ENCODE measurements at regions not wholly inside any gene's neighbourhood (a gene's known extent, or its start where the extent isn't known, plus 50 kb on each side); places are given as distances from the start of the nearest gene placed in this dataset.
"Not testable (repeated sequence)": the region's sequence is repeated elsewhere in the genome, so short reads cannot be mapped to it uniquely, and the experiment has no call there.

- Mint-ChIP-seq H3K4me1 (no peaks in the 10 kb centered on the region), H3K36me3 (no peaks in the 10 kb centered on the region), H3K27ac (no peak overlapping the region), H3K27me3 (ENCODE audit: low read depth in 2 of 2) (peaks cover 0 to 6% of the 10 kb centered on the region in 2 donors), H3K9me3 (no peaks in the 10 kb centered on the region), H3K4me3 (no peak overlapping the region)
- H3K9me3 ChIP-seq (ENCODE audit: control insufficient read depth, insufficient read depth, low read length) = no peaks in the 10 kb centered on the region
- H3K4me1 ChIP-seq (ENCODE audit: control insufficient read depth, insufficient read depth, low read length) = no peaks in the 10 kb centered on the region
- WGBS (ENCODE audit: insufficient coverage) = 72% methylated on average over 5 of the region's 6 CpGs
- no peaks in the 10 kb centered on the region for H3K27me3 ChIP-seq (ENCODE audit: control insufficient read depth, insufficient read depth, low read length)
- H3K36me3 ChIP-seq (ENCODE audit: control insufficient read depth, insufficient read depth, low read length) = no peaks in the 10 kb centered on the region
- no peak overlapping the region for H3K4me3 ChIP-seq (ENCODE audit: low read length)
- ATAC-seq (no peak), DNase-seq (no peak)
- H3K27ac ChIP-seq (ENCODE audit: low read length) = no peak overlapping the region
- TF ChIP-seq, protein P1, sequence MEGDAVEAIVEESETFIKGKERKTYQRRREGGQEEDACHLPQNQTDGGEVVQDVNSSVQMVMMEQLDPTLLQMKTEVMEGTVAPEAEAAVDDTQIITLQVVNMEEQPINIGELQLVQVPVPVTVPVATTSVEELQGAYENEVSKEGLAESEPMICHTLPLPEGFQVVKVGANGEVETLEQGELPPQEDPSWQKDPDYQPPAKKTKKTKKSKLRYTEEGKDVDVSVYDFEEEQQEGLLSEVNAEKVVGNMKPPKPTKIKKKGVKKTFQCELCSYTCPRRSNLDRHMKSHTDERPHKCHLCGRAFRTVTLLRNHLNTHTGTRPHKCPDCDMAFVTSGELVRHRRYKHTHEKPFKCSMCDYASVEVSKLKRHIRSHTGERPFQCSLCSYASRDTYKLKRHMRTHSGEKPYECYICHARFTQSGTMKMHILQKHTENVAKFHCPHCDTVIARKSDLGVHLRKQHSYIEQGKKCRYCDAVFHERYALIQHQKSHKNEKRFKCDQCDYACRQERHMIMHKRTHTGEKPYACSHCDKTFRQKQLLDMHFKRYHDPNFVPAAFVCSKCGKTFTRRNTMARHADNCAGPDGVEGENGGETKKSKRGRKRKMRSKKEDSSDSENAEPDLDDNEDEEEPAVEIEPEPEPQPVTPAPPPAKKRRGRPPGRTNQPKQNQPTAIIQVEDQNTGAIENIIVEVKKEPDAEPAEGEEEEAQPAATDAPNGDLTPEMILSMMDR (IDR thresholded peaks at IDR 0.05) = no peak
- intact Hi-C loops (cut with micrococcal nuclease) = no loop called here
These were observed 103.3 kb upstream of the GALNT15 start for GRCh38 chr3:16071206-16071605.

DNA sequence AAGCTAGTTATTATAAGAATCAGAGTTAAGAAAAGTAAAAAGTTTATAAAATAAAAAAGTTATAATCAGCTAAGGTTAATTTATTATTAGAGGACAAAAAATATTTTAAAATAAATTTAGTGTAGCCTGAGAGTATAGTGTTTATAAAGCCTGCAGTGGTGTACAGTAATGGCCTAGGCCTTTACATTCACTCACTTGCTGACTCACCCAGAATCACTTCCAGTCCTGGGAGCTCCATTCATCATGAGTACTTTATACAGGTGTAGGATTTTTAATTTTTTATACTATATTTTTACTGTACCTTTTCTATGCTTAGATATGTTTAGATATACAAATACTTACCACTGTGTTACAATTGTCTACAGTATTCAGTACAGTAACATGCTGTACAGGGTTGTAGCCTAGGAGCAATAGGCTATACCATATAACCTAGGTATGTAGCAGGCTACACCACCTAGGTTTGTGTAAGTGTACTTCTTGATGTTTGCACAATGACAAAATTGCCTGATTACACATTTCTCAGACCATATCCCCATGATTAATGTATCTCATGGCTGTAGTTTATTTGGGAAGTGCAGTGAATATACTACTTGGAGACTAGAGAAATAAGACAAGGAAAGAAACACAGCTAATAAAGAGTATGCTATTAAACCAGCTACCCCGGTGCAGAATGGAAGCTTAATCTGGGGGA is 101.9 kb upstream of the GALNT15 start:
- H3K36me3 Mint-ChIP-seq = no peaks in the 10 kb centered on the region
- TF ChIP-seq, protein P1 (IDR thresholded peaks at IDR 0.05) = no peak
- Histone ChIP-seq H3K4me1 (ENCODE audit: control insufficient read depth, insufficient read depth, low read length) (no peaks in the 10 kb centered on the region), H3K4me3 (ENCODE audit: low read length) (no peak overlapping the region), H3K36me3 (ENCODE audit: control insufficient read depth, insufficient read depth, low read length) (no peaks in the 10 kb centered on the region), H3K27me3 (ENCODE audit: control insufficient read depth, insufficient read depth, low read length) (no peaks in the 10 kb centered on the region), H3K27ac (ENCODE audit: low read length) (no peak overlapping the region), H3K9me3 (ENCODE audit: control insufficient read depth, insufficient read depth, low read length) (peaks cover 5% of the 10 kb centered on the region)
- intact Hi-C loops (cut with micrococcal nuclease) = no loop called here
- no peak overlapping the region for H3K4me3 Mint-ChIP-seq
- no peaks in the 10 kb centered on the region for H3K4me1 Mint-ChIP-seq
- DNase-seq (no peak), ATAC-seq (no peak)
- H3K27ac Mint-ChIP-seq = no peak overlapping the region
- WGBS (ENCODE audit: insufficient coverage) = 83% methylated on average over 1 of the region's 1 CpG
- no peaks in the 10 kb centered on the region for H3K9me3 Mint-ChIP-seq
- H3K27me3 Mint-ChIP-seq (ENCODE audit: low read depth in 2 of 2) = peaks cover 0 to 6% of the 10 kb centered on the region in 2 donors

DNA sequence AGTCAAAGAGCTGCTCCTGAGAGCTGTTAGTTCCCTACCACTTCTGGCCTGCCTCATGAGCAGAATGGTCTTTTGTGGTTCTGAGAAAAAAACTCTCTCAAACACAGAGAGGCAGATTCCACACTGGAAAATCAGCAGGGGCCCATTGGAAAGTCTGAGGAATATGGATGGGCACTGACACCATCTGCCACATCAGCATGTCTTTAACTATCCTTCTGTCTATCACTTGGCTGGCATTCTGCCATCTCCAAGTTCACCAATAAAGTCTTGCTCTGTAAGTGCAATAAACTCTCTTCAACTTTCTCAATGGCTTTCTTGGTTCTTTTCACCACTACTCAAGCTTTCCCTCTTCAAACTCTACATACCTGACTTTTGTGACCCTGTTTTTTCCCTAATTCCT is 101.3 kb upstream of the GALNT15 start:
- no peaks in the 10 kb centered on the region for H3K36me3 Mint-ChIP-seq
- Histone ChIP-seq H3K27me3 (ENCODE audit: control insufficient read depth, insufficient read depth, low read length) (no peaks in the 10 kb centered on the region), H3K27ac (ENCODE audit: low read length) (no peak overlapping the region), H3K36me3 (ENCODE audit: control insufficient read depth, insufficient read depth, low read length) (no peaks in the 10 kb centered on the region), H3K4me3 (ENCODE audit: low read length) (no peak overlapping the region), H3K9me3 (ENCODE audit: control insufficient read depth, insufficient read depth, low read length) (peaks cover 5% of the 10 kb centered on the region), H3K4me1 (ENCODE audit: control insufficient read depth, insufficient read depth, low read length) (no peaks in the 10 kb centered on the region)
- TF ChIP-seq, protein P1 (IDR thresholded peaks at IDR 0.05) = no peak
- H3K27me3 Mint-ChIP-seq (ENCODE audit: low read depth in 2 of 2) = peaks cover 5 to 6% of the 10 kb centered on the region in 2 donors
- H3K9me3 Mint-ChIP-seq = no peaks in the 10 kb centered on the region
- H3K4me3 Mint-ChIP-seq = no peak overlapping the region
- H3K27ac Mint-ChIP-seq = no peak overlapping the region
- H3K4me1 Mint-ChIP-seq = no peaks in the 10 kb centered on the region
- intact Hi-C loops (cut with micrococcal nuclease) = no loop called here
- ATAC-seq (no peak), DNase-seq (no peak)

- H3K4me3 Mint-ChIP-seq; ATAC-seq; DNase-seq; H3K9me3 ChIP-seq (ENCODE audit: control insufficient read depth, insufficient read depth, low read length); H3K4me1 ChIP-seq (ENCODE audit: control insufficient read depth, insufficient read depth, low read length); H3K27me3 ChIP-seq (ENCODE audit: control insufficient read depth, insufficient read depth, low read length); H3K36me3 Mint-ChIP-seq; H3K4me3 ChIP-seq (ENCODE audit: low read length); H3K9me3 Mint-ChIP-seq; H3K36me3 ChIP-seq (ENCODE audit: control insufficient read depth, insufficient read depth, low read length); H3K4me1 Mint-ChIP-seq; H3K27ac ChIP-seq (ENCODE audit: low read length); intact Hi-C loops (cut with micrococcal nuclease); H3K27ac Mint-ChIP-seq: not testable (repeated sequence)
- peaks cover 6 to 12% of the 10 kb centered on the region in 2 donors for H3K27me3 Mint-ChIP-seq (ENCODE audit: low read depth in 2 of 2)
These were observed 100.3 kb upstream of the GALNT15 start for GRCh38 chr3:16073990-16074671.
